ENCODE measurements at regions not wholly inside any gene's neighbourhood (a gene's known extent, or its start where the extent isn't known, plus 50 kb on each side); places are given as distances from the start of the nearest gene placed in this dataset.
"Not testable (repeated sequence)": the region's sequence is repeated elsewhere in the genome, so short reads cannot be mapped to it uniquely, and the experiment has no call there.

DNA sequence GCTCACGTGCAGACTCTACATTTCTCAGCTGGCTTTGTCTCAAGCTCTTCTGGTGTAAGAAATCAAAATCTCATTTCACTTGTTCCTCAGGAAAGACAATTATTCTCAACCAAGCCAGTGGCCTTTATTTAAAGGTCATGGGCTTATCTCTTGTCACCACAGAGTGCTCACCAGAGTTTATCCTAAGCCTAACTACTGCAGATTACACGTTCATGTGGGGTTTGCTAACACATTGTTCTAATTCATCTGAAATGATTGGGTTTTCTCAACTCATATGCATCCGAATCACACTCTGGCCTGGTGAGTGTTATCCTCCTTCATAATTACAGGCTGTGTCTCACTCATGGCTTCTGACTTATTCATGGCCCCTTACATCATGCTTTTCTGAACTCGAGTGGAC lies 83.3 kb upstream of the TSC22D2 start:
- no peaks in the 10 kb centered on the region for H3K27me3 ChIP-seq
- TF ChIP-seq, protein P1, sequence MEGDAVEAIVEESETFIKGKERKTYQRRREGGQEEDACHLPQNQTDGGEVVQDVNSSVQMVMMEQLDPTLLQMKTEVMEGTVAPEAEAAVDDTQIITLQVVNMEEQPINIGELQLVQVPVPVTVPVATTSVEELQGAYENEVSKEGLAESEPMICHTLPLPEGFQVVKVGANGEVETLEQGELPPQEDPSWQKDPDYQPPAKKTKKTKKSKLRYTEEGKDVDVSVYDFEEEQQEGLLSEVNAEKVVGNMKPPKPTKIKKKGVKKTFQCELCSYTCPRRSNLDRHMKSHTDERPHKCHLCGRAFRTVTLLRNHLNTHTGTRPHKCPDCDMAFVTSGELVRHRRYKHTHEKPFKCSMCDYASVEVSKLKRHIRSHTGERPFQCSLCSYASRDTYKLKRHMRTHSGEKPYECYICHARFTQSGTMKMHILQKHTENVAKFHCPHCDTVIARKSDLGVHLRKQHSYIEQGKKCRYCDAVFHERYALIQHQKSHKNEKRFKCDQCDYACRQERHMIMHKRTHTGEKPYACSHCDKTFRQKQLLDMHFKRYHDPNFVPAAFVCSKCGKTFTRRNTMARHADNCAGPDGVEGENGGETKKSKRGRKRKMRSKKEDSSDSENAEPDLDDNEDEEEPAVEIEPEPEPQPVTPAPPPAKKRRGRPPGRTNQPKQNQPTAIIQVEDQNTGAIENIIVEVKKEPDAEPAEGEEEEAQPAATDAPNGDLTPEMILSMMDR (IDR thresholded peaks at IDR 0.05; ENCODE audit: low read depth, low read length) = no peak
- H3K4me1 ChIP-seq = no peaks in the 10 kb centered on the region
- H3K36me3 ChIP-seq = no peaks in the 10 kb centered on the region
- H3K4me3 ChIP-seq (ENCODE audit: low read depth, low read length) = no peak overlapping the region
- H3K9me3 ChIP-seq = no peaks in the 10 kb centered on the region
- no peak for DNase-seq

DNA sequence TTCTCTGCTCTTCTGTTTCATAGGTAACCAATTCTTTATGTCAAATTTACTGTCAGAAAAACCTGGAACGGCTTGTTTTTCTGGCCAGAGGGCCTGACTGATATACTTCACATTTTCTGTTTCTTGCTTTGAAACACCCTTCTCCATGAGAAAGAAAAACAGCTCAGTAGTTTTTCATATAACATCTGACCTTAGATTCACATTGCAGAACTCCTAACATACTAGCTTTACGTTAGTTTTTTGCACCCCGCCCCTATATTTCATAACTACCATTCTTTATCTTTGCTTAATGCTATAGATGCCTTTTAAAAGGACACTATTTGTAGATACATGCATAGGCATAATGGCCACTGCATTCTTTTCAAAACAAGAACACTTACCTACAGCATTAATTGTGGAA lies 83.9 kb upstream of the TSC22D2 start:
- H3K27me3 ChIP-seq = no peaks in the 10 kb centered on the region
- H3K4me1 ChIP-seq = no peaks in the 10 kb centered on the region
- TF ChIP-seq, protein P1 (IDR thresholded peaks at IDR 0.05; ENCODE audit: low read depth, low read length) = no peak
- no peak for DNase-seq
- H3K36me3 ChIP-seq = no peaks in the 10 kb centered on the region
- H3K4me3 ChIP-seq (ENCODE audit: low read depth, low read length) = no peak overlapping the region
- H3K9me3 ChIP-seq = no peaks in the 10 kb centered on the region

DNA sequence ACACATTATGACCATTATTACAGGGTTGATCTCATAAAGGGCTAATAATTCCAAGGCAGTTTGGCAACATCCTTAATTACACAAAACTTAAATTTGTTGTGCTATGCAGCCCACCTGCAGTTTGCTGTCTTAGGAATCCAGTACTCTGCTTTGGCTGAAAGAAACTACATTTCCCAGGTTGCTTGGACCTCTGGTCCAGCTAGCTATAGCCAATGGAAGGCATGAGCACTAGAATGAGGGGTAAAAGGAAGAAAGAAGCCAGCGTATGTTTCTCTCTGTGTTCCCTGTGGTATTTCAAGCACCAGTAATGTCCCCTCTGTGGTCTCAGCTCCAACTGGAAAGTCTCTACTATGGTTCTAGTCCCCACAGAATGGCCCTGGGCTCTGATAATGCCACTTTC lies 84.3 kb upstream of the TSC22D2 start:
- H3K4me1 ChIP-seq = no peaks in the 10 kb centered on the region

DNA sequence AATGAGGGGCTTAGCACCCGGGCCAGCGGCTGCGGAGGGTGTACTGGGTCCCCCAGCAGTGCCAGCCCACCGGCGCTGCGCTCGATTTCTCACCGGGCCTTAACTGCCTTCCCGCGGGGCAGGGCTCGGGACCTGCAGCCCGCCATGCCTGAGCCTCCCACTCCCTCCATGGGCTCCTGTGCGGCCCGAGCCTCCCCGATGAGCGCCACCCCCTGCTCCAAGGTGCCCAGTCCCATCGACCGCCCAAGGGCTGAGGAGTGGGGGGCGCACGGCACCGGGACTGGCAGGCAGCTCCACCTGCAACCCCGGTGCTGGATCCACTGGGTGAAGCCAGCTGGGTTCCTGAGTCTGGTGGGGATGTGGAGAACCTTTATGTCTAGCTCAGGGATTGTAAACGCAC lies 85.0 kb upstream of the TSC22D2 start:
- H3K4me1 ChIP-seq; DNase-seq; H3K9me3 ChIP-seq; H3K36me3 ChIP-seq; H3K4me3 ChIP-seq (ENCODE audit: low read depth, low read length); H3K27me3 ChIP-seq: not testable (repeated sequence)

More for the DNA sequence above, 84.3 kb upstream of the TSC22D2 start:
- Histone ChIP-seq H3K4me3 (ENCODE audit: low read depth, low read length) (no peak overlapping the region), H3K36me3 (no peaks in the 10 kb centered on the region), H3K27me3 (no peaks in the 10 kb centered on the region), H3K9me3 (no peaks in the 10 kb centered on the region)
- TF ChIP-seq, protein P1 (IDR thresholded peaks at IDR 0.05; ENCODE audit: low read depth, low read length) = no peak
- no peak for DNase-seq

DNA sequence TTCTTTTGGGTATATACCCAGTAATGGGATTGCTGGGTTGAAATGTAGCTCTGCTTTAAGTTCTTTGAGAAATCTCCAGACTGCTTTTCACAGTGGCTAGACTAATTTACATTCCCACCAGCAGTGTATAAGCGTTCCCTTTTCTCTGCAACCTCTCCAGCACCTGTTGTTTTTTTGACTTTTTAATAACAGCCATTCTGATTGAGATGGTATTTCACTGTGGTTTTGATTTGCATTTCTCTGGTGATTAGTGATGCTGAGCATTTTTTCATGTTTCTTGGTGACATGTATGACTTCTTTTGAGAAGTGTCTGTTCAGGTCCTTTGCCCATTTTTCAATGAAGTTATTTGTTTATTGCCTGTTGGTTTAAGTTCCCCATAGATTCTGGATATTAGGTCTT lies 87.1 kb upstream of the TSC22D2 start:
- not testable (repeated sequence) for H3K27me3 ChIP-seq; H3K36me3 ChIP-seq; H3K4me1 ChIP-seq; DNase-seq; H3K9me3 ChIP-seq; H3K4me3 ChIP-seq (ENCODE audit: low read depth, low read length)

DNA sequence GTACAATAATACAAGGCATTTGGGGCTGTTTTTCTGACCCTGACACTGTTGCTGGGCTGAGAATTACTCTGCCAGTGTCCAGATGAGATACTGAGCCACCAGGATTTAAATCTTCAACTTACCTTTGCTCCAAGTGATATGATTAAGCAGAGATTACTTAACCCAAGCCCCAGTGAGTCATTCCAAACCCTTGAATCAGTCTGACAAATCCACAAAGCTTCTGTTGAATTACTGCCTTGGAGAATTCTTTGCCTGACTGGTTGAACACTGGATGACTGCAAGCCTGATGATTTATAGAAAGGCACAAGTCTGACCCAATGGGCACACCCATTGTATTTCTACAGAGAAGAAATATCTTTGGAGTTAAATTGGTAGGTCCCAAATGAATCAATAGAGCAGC lies 88.2 kb upstream of the TSC22D2 start:
- Histone ChIP-seq H3K4me3 (ENCODE audit: low read depth, low read length) (no peak overlapping the region), H3K27me3 (no peaks in the 10 kb centered on the region), H3K9me3 (no peaks in the 10 kb centered on the region), H3K4me1 (no peaks in the 10 kb centered on the region), H3K36me3 (no peaks in the 10 kb centered on the region)
- TF ChIP-seq, protein P1 (IDR thresholded peaks at IDR 0.05; ENCODE audit: low read depth, low read length) = no peak
- DNase-seq = no peak

DNA sequence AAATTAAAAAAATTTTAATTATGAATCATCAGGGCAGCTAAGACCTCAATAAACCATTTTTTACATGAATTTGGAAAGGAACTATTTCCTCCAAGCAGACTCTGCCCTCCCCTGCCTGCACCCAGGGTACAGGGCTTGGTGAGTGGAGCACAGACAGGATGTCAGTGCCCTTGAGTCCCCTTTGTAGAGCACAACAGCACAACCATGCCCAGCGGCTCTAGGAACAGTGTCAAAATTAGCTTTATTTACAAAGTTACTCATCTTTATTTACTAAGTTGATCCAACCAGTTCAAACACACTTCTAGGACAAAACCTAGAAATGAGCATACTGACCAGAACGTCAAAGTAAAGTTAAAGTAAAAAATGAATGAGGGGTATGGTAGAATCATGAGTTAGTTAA lies 90.6 kb upstream of the TSC22D2 start:
- Histone ChIP-seq H3K4me3 (ENCODE audit: low read depth, low read length) (no peak overlapping the region), H3K4me1 (no peaks in the 10 kb centered on the region), H3K36me3 (no peaks in the 10 kb centered on the region), H3K9me3 (no peaks in the 10 kb centered on the region), H3K27me3 (no peaks in the 10 kb centered on the region)
- no peak for DNase-seq
- TF ChIP-seq, protein P1 (IDR thresholded peaks at IDR 0.05; ENCODE audit: low read depth, low read length) = no peak

Measured in BE2C (cell line).